Thyroid gland (tissue), 4 donors: ENCODE measurements at regions not wholly inside any gene's neighbourhood (a gene's known extent, or its start where the extent isn't known, plus 50 kb on each side); places are given as distances from the start of the nearest gene placed in this dataset.

Experiments used
- CTCF ChIP-seq, 6 experiments: fragments of 200-600 bp in 3 of 6; fragments of 450-650 bp in 3 of 6; sonication (generic) in 3 of 6; IDR thresholded peaks; one replicate each; pipeline ENCODE4 v1.5.1; 2016 to 2019; ENCODE audit warnings: antibody characterized with exemption in 6 of 6, mild to moderate bottlenecking in 2 of 6, inconsistent platforms in 1 of 6, moderate library complexity in 1 of 6
- POLR2A ChIP-seq, 2 donors: fragments of 450-650 bp; IDR thresholded peaks; one replicate each; pipeline ENCODE4 v1.6.1; 2017; ENCODE audit warnings: antibody characterized with exemption in 2 of 2, mild to moderate bottlenecking in 2 of 2, moderate library complexity in 1 of 2

GRCh38 chr13:87453244-87453643 lies 217.9 kb upstream of the SLITRK5 start:
- TF ChIP-seq CTCF (IDR thresholded peaks at IDR 0.05) (no peak), POLR2A (IDR thresholded peaks at IDR 0.05) (no peak)
